ENCODE measurements at regions not wholly inside any gene's neighbourhood (a gene's known extent, or its start where the extent isn't known, plus 50 kb on each side); places are given as distances from the start of the nearest gene placed in this dataset.

- Histone ChIP-seq H2AFZ (no peak overlapping the region), H3K4me3 (no peak overlapping the region), H3K4me1 (ENCODE audit: insufficient read depth) (peaks cover 8% of the 10 kb centered on the region; the same call in 1 of the 2 replicates), H3K9me2 (ENCODE audit: insufficient read depth) (no peaks in the 10 kb centered on the region), H3K4me2 (no peak overlapping the region), H3F3A (replicated peaks; ENCODE audit: low read depth) (no peaks in the 10 kb centered on the region), H3K27ac (ENCODE audit: low read depth) (no peak overlapping the region), H3K27me3 (ENCODE audit: insufficient read depth) (no peaks in the 10 kb centered on the region), H4K20me1 (replicated peaks; ENCODE audit: insufficient read depth) (no peaks in the 10 kb centered on the region), H3K79me2 (replicated peaks; ENCODE audit: insufficient read depth) (no peaks in the 10 kb centered on the region), H3K36me3 (ENCODE audit: insufficient read depth) (no peaks in the 10 kb centered on the region)
- Mint-ChIP-seq H3K9me3 (no peaks in the 10 kb centered on the region), H3K4me1 (peaks cover 3% of the 10 kb centered on the region; the same call in 2 of the 3 replicates), H3K4me3 (no peak overlapping the region), H3K27ac (no peak overlapping the region), H3K36me3 (ENCODE audit: low read depth) (no peaks in the 10 kb centered on the region), H3K27me3 (ENCODE audit: insufficient read depth, low read depth, poor library complexity) (no peaks in the 10 kb centered on the region)
- DNase-seq (ENCODE audit: low spot score), result no peak
- TF ChIP-seq CTCF (conservative IDR thresholded peaks at IDR 0.05; ENCODE audit: low read depth in 2 of 2) (no peak), ZNF462 (CRISPR knock-in tag; IDR thresholded peaks at IDR 0.05) (no peak), CREB1 (CRISPR knock-in tag; IDR thresholded peaks at IDR 0.05; ENCODE audit: low read depth) (no peak), ZNF331 (CRISPR knock-in tag; IDR thresholded peaks at IDR 0.05; ENCODE audit: low read depth) (no peak), NANOG (IDR thresholded peaks at IDR 0.05; ENCODE audit: borderline replicate concordance) (no peak), ETS1 (IDR thresholded peaks at IDR 0.05) (no peak), JUNB (IDR thresholded peaks at IDR 0.05; ENCODE audit: unreplicated experiment) (no peak), REST (IDR thresholded peaks at IDR 0.05; ENCODE audit: unreplicated experiment) (no peak), POLR2AphosphoS5 (IDR thresholded peaks at IDR 0.05; ENCODE audit: low read depth) (no peak), ZNF114 (CRISPR knock-in tag; IDR thresholded peaks at IDR 0.05) (no peak), EZH2phosphoT487 (IDR thresholded peaks at IDR 0.05; ENCODE audit: unreplicated experiment) (no peak), EZH2 (IDR thresholded peaks at IDR 0.05; ENCODE audit: low read depth, unreplicated experiment) (no peak), STAT1 (IDR thresholded peaks at IDR 0.05; ENCODE audit: unreplicated experiment) (no peak)
- ATAC-seq, result no peak
Observed at GRCh38 chrX:28487818-28488217, 99.4 kb upstream of the IL1RAPL1 start.
